HepG2 (cell line): ENCODE measurements at regions not wholly inside any gene's neighbourhood (a gene's known extent, or its start where the extent isn't known, plus 50 kb on each side); places are given as distances from the start of the nearest gene placed in this dataset.

ENCODE experiments used
- ATAC-seq: fragments of 200-7000 bp; cut with Tn5 transposase; 3 replicates; pipeline ENCODE4 v1.9.1; 2020; ENCODE audit warnings: mild to moderate bottlenecking, moderate library complexity
- BruUV-seq: library from RNA; stranded (reverse); fragments of 400-500 nt; replicated peaks from 2 replicates; lab custom pipeline; 2021; lab: Mats Ljungman, UMichigan
- CTCF ChIA-PET: fragments of 300-600 bp; formaldehyde crosslinking; extraction: SDS; loops from one replicate; lab custom pipeline; 2021; ENCODE audit warnings: low total read pairs, inconsistent platforms, low intra/inter-chr PET ratio; lab: Yijun Ruan, JAX
- POLR2A ChIA-PET: fragments of 350-600 bp; sonication (Branson Sonifier 250); formaldehyde crosslinking; loops from one replicate; lab custom pipeline; 2020; ENCODE audit warnings: antibody characterized with exemption, inconsistent platforms; lab: Yijun Ruan, JAX
- DNase-seq: peaks from one replicate; pipeline ENCODE4 v3.0.0-alpha.2; 2015; ENCODE audit warnings: low spot score
- FAIRE-seq: peaks from 3 replicates; lab custom pipeline; 2011; peaks lifted over from hg19 to GRCh38; lab: Jason Lieb, UNC
- H2AFZ ChIP-seq: one replicate; pipeline ENCODE4 v1.6.1; 2011; ENCODE audit warnings: low read length, inconsistent platforms
- H3K27ac ChIP-seq: fragments of 300-600 bp; 3 replicates; pipeline ENCODE4 v1.8.0; 2011; ENCODE audit warnings: mixed run types, mild to moderate bottlenecking, mixed read lengths, low read length, inconsistent platforms; ENCODE audit not compliant: insufficient read depth; ENCODE audit errors: extremely low read length
- H3K27me3 ChIP-seq, 2 experiments: fragments of 200-600 bp in 1 of 2; 2 replicates in 1 of 2; 3 replicates in 1 of 2; pipeline versions ENCODE4 v1.6.0 to v1.8.0; 2011; ENCODE audit warnings: low read length in 2 of 2, mild to moderate bottlenecking in 2 of 2, moderate library complexity in 2 of 2, inconsistent platforms in 1 of 2; ENCODE audit not compliant: insufficient read depth in 2 of 2, control insufficient read depth in 1 of 2
- H3K36me3 ChIP-seq, 2 experiments: fragments of 200-600 bp in 1 of 2; replicated peaks in 1 of 2; 2 replicates in 1 of 2; 3 replicates in 1 of 2; pipeline versions ENCODE4 v1.5.1 to v1.8.0; 2011; ENCODE audit warnings: low read length in 2 of 2, inconsistent platforms in 1 of 2; ENCODE audit not compliant: insufficient read depth in 2 of 2, control insufficient read depth in 1 of 2
- H3K4me1 ChIP-seq: 2 replicates; pipeline ENCODE4 v1.5.1; 2012; ENCODE audit warnings: low read length, inconsistent platforms; ENCODE audit not compliant: insufficient read depth
- H3K4me2 ChIP-seq: 2 replicates; pipeline ENCODE4 v1.6.0; 2011; ENCODE audit warnings: low read depth, low read length, inconsistent platforms
- H3K4me3 ChIP-seq, 3 experiments: fragments of 200-600 bp in 1 of 3; sonication (generic), shearing (Covaris generic) in 1 of 3; replicated peaks in 1 of 3; 2 replicates each; pipeline ENCODE4 v1.5.1; 2011 to 2016; ENCODE audit warnings: low read length in 3 of 3, inconsistent platforms in 2 of 3, low read depth in 2 of 3, mild to moderate bottlenecking in 2 of 3, control low read depth in 1 of 3, mixed read lengths in 1 of 3; ENCODE audit not compliant: insufficient read depth in 1 of 3
- H3K79me2 ChIP-seq: one replicate; pipeline ENCODE4 v1.6.1; 2011; ENCODE audit warnings: low read length, inconsistent platforms; ENCODE audit not compliant: insufficient read depth
- H3K9ac ChIP-seq: 2 replicates; pipeline ENCODE4 v1.6.0; 2011; ENCODE audit warnings: mild to moderate bottlenecking, low read depth, low read length, inconsistent platforms; ENCODE audit not compliant: insufficient read depth
- H3K9me3 ChIP-seq: 2 replicates; pipeline ENCODE4 v1.5.1; 2012; ENCODE audit warnings: mild to moderate bottlenecking, low read length
- H4K20me1 ChIP-seq: 2 replicates; pipeline ENCODE4 v1.6.0; 2011; ENCODE audit warnings: inconsistent platforms, mild to moderate bottlenecking, low read length, moderate library complexity; ENCODE audit not compliant: insufficient read depth
- EED ChIP-seq: sonication (generic); formaldehyde crosslinking; IDR thresholded peaks from 2 replicates; pipeline ENCODE4 v1.5.0; 2020; ENCODE audit warnings: mild to moderate bottlenecking, missing genetic modification reagents
- ELF1 ChIP-seq: sonication (generic); formaldehyde crosslinking; IDR thresholded peaks from 2 replicates; pipeline ENCODE4 v1.4.0; 2020; ENCODE audit warnings: missing genetic modification reagents
- KAT7 ChIP-seq: IDR thresholded peaks from 2 replicates; pipeline ENCODE4 v1.6.1; 2018; ENCODE audit warnings: borderline replicate concordance, missing compliant biosample characterization
- MAFF ChIP-seq: IDR thresholded peaks from 2 replicates; pipeline ENCODE4 v1.6.1; 2011; ENCODE audit warnings: low read depth, low read length, improper control_type of control experiment
- POLR2A ChIP-seq, 2 experiments: IDR thresholded peaks; 2 replicates each; pipeline ENCODE4 v1.6.1; 2011; ENCODE audit warnings: low read depth in 2 of 2, low read length in 2 of 2, mild to moderate bottlenecking in 1 of 2, moderate library complexity in 1 of 2; ENCODE audit not compliant: insufficient read depth in 1 of 2
- PRMT3 ChIP-seq: sonication (generic); formaldehyde crosslinking; IDR thresholded peaks from 2 replicates; pipeline ENCODE4 v1.8.1; 2022; ENCODE audit warnings: low read depth, mild to moderate bottlenecking, moderate library complexity, missing genetic modification reagents, borderline replicate concordance
- SOX13 ChIP-seq, 3 experiments: fragments of 450-650 bp in 1 of 3; sonication (generic) in 1 of 3; formaldehyde crosslinking in 1 of 3; IDR thresholded peaks in 2 of 3; conservative IDR thresholded peaks in 1 of 3; 2 replicates each; pipeline versions ENCODE4 v1.5.0 to v1.6.1; 2016 to 2020; ENCODE audit warnings: antibody characterized with exemption in 1 of 3, mild to moderate bottlenecking in 1 of 3, missing compliant biosample characterization in 1 of 3, missing genetic modification reagents in 1 of 3, moderate library complexity in 1 of 3
- USF2 ChIP-seq, 2 experiments: sonication (generic) in 1 of 2; formaldehyde crosslinking in 1 of 2; IDR thresholded peaks; 2 replicates each; pipeline versions ENCODE4 v1.5.1 to v1.6.1; 2011 to 2020; ENCODE audit warnings: borderline replicate concordance in 1 of 2, low read depth in 1 of 2, low read length in 1 of 2, mild to moderate bottlenecking in 1 of 2, missing genetic modification reagents in 1 of 2, moderate library complexity in 1 of 2
- YEATS4 ChIP-seq: sonication (generic); formaldehyde crosslinking; IDR thresholded peaks from 2 replicates; pipeline ENCODE4 v1.4.0; 2020; ENCODE audit warnings: missing genetic modification reagents, borderline replicate concordance
- ZNF20 ChIP-seq: sonication (generic); formaldehyde crosslinking; IDR thresholded peaks from 2 replicates; pipeline ENCODE4 v1.4.0; 2020; ENCODE audit warnings: mild to moderate bottlenecking, moderate library complexity, missing genetic modification reagents
- ZNF317 ChIP-seq: sonication (generic); formaldehyde crosslinking; IDR thresholded peaks from 2 replicates; pipeline ENCODE4 v1.5.0; 2020; ENCODE audit warnings: mild to moderate bottlenecking, missing genetic modification reagents
- ZNF432 ChIP-seq: sonication (generic); formaldehyde crosslinking; IDR thresholded peaks from 2 replicates; pipeline ENCODE4 v1.5.0; 2020; ENCODE audit warnings: missing genetic modification reagents, mild to moderate bottlenecking, borderline replicate concordance
- WGBS: methylation state at CpG from one replicate; pipeline ENCODE4 v1.1.6; 2017; ENCODE audit warnings: low lambda C conversion rate; 5-methylcytosine and 5-hydroxymethylcytosine counted together
- in situ Hi-C: cut with HindIII; loops from 2 replicates; pipeline ENCODE4 v1.10.0; 2017; ENCODE audit warnings: low pct_unique_long_range_greater_than_20kb; ENCODE audit not compliant: extremely low pct_ligation_motif_present
- intact Hi-C: fragments of 100-400 bp; cut with micrococcal nuclease; formaldehyde crosslinking; loops from one replicate; pipeline ENCODE4 v1.10.0; 2022; ENCODE audit not compliant: unreplicated experiment
- TF ChIP-seq, protein P1 (sequence below): sonication (generic); formaldehyde crosslinking; conservative IDR thresholded peaks from 2 replicates; pipeline ENCODE4 v1.4.0; 2020; ENCODE audit warnings: missing genetic modification reagents
- TF ChIP-seq, protein P2 (sequence below): sonication (generic); formaldehyde crosslinking; IDR thresholded peaks from 2 replicates; pipeline ENCODE4 v1.9.0; 2021; ENCODE audit warnings: missing genetic modification reagents, mild to moderate bottlenecking, borderline replicate concordance
- TF ChIP-seq, protein P3 (sequence below): IDR thresholded peaks from 2 replicates; pipeline ENCODE4 v1.6.1; 2016
- TF ChIP-seq, protein P4 (sequence below): sonication (generic); formaldehyde crosslinking; IDR thresholded peaks from 2 replicates; pipeline ENCODE4 v1.4.0; 2020; ENCODE audit warnings: missing genetic modification reagents

GRCh38 chr18:27353273-27353672 is 168.2 kb upstream of the CHST9 start (continued):
- no peak for TF ChIP-seq USF2 (IDR thresholded peaks at IDR 0.05; ENCODE audit: low read depth, low read length)
- TF ChIP-seq USF2 (CRISPR knock-in tag; IDR thresholded peaks at IDR 0.05; ENCODE audit: borderline replicate concordance), result no peak
- no peak for TF ChIP-seq YEATS4 (CRISPR knock-in tag)
- no peak for TF ChIP-seq ZNF20 (CRISPR knock-in tag)
- TF ChIP-seq, protein P1, sequence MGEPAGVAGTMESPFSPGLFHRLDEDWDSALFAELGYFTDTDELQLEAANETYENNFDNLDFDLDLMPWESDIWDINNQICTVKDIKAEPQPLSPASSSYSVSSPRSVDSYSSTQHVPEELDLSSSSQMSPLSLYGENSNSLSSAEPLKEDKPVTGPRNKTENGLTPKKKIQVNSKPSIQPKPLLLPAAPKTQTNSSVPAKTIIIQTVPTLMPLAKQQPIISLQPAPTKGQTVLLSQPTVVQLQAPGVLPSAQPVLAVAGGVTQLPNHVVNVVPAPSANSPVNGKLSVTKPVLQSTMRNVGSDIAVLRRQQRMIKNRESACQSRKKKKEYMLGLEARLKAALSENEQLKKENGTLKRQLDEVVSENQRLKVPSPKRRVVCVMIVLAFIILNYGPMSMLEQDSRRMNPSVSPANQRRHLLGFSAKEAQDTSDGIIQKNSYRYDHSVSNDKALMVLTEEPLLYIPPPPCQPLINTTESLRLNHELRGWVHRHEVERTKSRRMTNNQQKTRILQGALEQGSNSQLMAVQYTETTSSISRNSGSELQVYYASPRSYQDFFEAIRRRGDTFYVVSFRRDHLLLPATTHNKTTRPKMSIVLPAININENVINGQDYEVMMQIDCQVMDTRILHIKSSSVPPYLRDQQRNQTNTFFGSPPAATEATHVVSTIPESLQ, result no peak

DNA sequence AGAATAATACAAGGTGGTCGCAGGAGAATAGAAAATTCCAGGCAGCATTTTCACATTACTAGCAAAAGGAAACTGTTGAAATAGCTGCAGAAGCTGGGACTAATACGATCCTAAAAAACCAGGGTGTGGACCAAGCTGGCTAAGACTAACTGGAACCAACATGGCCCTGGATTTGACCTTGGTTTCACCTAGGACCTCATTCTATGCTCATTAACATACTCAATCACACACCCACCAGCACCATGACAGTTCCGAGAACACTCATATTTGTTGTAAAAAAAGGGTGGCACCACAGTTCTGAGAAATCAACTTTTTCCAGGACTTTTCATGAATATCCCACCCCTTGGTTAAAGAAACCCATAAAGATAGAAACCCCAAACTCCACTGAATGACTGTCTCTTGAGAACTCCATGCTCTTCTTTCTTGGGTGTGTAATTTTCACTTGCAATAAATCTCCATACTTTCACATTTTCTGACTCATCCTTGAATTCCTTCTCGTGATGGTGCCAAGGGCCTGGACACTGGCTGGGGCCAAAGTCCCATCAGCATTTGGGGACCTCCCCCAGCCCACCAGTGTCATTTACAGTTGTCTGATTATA is 164.3 kb upstream of the CHST9 start:
- ChIA-PET CTCF (no interaction called here), POLR2A (no interaction called here)
- WGBS, result 13% methylated on average over 4 of the region's 4 CpGs
- Histone ChIP-seq H3K27ac (no peak overlapping the region), H3K4me1 (no peaks in the 10 kb centered on the region), H3K4me3 (no peak overlapping the region), H3K79me2 (no peaks in the 10 kb centered on the region), H3K27me3 (no peaks in the 10 kb centered on the region), H4K20me1 (no peaks in the 10 kb centered on the region), H3K9me3 (no peaks in the 10 kb centered on the region), H3K36me3 (no peaks in the 10 kb centered on the region), H3K9ac (no peak overlapping the region), H2AFZ (no peak overlapping the region), H3K4me2 (no peak overlapping the region)
- intact Hi-C loops, result no loop called here
- BruUV-seq, result no TSS peak
- in situ Hi-C loops, result no loop called here
- DNase-seq (no peak), FAIRE-seq (no peak), ATAC-seq (no peak)
- TF ChIP-seq ELF1 (CRISPR knock-in tag), result no peak
- TF ChIP-seq ZNF317 (CRISPR knock-in tag), result no peak
- TF ChIP-seq MAFF, result no peak
- no peak for TF ChIP-seq EED (CRISPR knock-in tag)
- TF ChIP-seq, protein P2, sequence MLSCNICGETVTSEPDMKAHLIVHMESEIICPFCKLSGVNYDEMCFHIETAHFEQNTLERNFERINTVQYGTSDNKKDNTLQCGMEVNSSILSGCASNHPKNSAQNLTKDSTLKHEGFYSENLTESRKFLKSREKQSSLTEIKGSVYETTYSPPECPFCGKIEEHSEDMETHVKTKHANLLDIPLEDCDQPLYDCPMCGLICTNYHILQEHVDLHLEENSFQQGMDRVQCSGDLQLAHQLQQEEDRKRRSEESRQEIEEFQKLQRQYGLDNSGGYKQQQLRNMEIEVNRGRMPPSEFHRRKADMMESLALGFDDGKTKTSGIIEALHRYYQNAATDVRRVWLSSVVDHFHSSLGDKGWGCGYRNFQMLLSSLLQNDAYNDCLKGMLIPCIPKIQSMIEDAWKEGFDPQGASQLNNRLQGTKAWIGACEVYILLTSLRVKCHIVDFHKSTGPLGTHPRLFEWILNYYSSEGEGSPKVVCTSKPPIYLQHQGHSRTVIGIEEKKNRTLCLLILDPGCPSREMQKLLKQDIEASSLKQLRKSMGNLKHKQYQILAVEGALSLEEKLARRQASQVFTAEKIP (CRISPR knock-in tag), result no peak
- TF ChIP-seq SOX13 (IDR thresholded peaks at IDR 0.05), result no peak
- no peak for TF ChIP-seq SOX13 (CRISPR knock-in tag; conservative IDR thresholded peaks at IDR 0.05 in 1 of 2, IDR thresholded peaks at IDR 0.05 in 1 of 2)
- no peak for TF ChIP-seq PRMT3 (CRISPR knock-in tag)
- TF ChIP-seq, protein P3, sequence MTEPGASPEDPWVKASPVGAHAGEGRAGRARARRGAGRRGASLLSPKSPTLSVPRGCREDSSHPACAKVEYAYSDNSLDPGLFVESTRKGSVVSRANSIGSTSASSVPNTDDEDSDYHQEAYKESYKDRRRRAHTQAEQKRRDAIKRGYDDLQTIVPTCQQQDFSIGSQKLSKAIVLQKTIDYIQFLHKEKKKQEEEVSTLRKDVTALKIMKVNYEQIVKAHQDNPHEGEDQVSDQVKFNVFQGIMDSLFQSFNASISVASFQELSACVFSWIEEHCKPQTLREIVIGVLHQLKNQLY (CRISPR knock-in tag), result no peak
- TF ChIP-seq KAT7 (CRISPR knock-in tag), result no peak
- no peak for TF ChIP-seq POLR2A (IDR thresholded peaks at IDR 0.05; ENCODE audit: insufficient read depth in 1 of 2, low read depth in 2 of 2, low read length in 2 of 2)
- TF ChIP-seq ZNF20 (CRISPR knock-in tag), result no peak
- TF ChIP-seq ZNF432 (CRISPR knock-in tag), result no peak
- TF ChIP-seq, protein P4, sequence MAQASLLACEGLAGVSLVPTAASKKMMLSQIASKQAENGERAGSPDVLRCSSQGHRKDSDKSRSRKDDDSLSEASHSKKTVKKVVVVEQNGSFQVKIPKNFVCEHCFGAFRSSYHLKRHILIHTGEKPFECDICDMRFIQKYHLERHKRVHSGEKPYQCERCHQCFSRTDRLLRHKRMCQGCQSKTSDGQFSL (CRISPR knock-in tag), result no peak
